Karpas-422 (cell line): ENCODE measurements at regions not wholly inside any gene's neighbourhood (a gene's known extent, or its start where the extent isn't known, plus 50 kb on each side); places are given as distances from the start of the nearest gene placed in this dataset.

Source experiments
- DNase-seq: peaks from one replicate; pipeline ENCODE4 v3.0.0-alpha.2; 2015
- H2AFZ ChIP-seq: fragments of 200-600 bp; sonication (generic); 2 replicates; pipeline ENCODE4 v1.6.1; 2014; ENCODE audit warnings: antibody characterized with exemption, low read length, mixed read lengths
- H3K27ac ChIP-seq: fragments of 200-600 bp; sonication (generic); 2 replicates; pipeline ENCODE4 v1.5.1; 2014; ENCODE audit warnings: mild to moderate bottlenecking, low read length, moderate library complexity
- H3K27me3 ChIP-seq: fragments of 200-600 bp; sonication (generic); 2 replicates; pipeline ENCODE4 v1.6.1; 2014; ENCODE audit warnings: low read length, mixed read lengths
- H3K36me3 ChIP-seq: fragments of 200-600 bp; sonication (generic); 2 replicates; pipeline ENCODE4 v1.6.1; 2014; ENCODE audit warnings: low read length, mixed read lengths; ENCODE audit not compliant: insufficient read depth
- H3K4me1 ChIP-seq: fragments of 200-600 bp; sonication (generic); 2 replicates; pipeline ENCODE4 v1.6.1; 2014; ENCODE audit warnings: mild to moderate bottlenecking, low read length, mixed read lengths
- H3K4me2 ChIP-seq: fragments of 200-600 bp; sonication (generic); 2 replicates; pipeline ENCODE4 v1.6.1; 2014; ENCODE audit warnings: low read length, low read depth, mild to moderate bottlenecking; ENCODE audit not compliant: poor library complexity, severe bottlenecking
- H3K4me3 ChIP-seq: fragments of 200-600 bp; sonication (generic); 2 replicates; pipeline ENCODE4 v1.5.1; 2014; ENCODE audit warnings: mild to moderate bottlenecking, antibody characterized with exemption, low read length, mixed read lengths
- H3K79me2 ChIP-seq: fragments of 200-600 bp; sonication (generic); 2 replicates; pipeline ENCODE4 v1.6.1; 2014; ENCODE audit warnings: mild to moderate bottlenecking, low read length, mixed read lengths
- H3K9ac ChIP-seq: fragments of 200-600 bp; sonication (generic); 2 replicates; pipeline ENCODE4 v1.6.0; 2014; ENCODE audit warnings: low read length
- H3K9me2 ChIP-seq: fragments of 200-600 bp; sonication (generic), shearing (Covaris generic); replicated peaks from 2 replicates; pipeline ENCODE4 v1.6.0; 2014; ENCODE audit warnings: mild to moderate bottlenecking, low read length, moderate library complexity; ENCODE audit not compliant: insufficient read depth
- H3K9me3 ChIP-seq: fragments of 300-700, 200-600 bp; sonication (generic); 2 replicates; pipeline ENCODE4 v1.6.1; 2014; ENCODE audit warnings: low read length, mixed read lengths
- H4K20me1 ChIP-seq: fragments of 200-600 bp; sonication (generic); 2 replicates; pipeline ENCODE4 v1.6.1; 2014; ENCODE audit warnings: mild to moderate bottlenecking, antibody characterized with exemption, low read length, low read depth; ENCODE audit not compliant: insufficient read depth

- Histone ChIP-seq H3K9ac (no peak overlapping the region), H2AFZ (no peak overlapping the region), H3K27ac (no peak overlapping the region), H3K79me2 (no peaks in the 10 kb centered on the region), H3K27me3 (no peaks in the 10 kb centered on the region), H3K4me1 (no peaks in the 10 kb centered on the region), H3K36me3 (no peaks in the 10 kb centered on the region), H3K4me3 (no peak overlapping the region), H4K20me1 (no peaks in the 10 kb centered on the region), H3K9me2 (no peaks in the 10 kb centered on the region), H3K9me3 (peaks cover 19% of the 10 kb centered on the region), H3K4me2 (no peak overlapping the region)
- DNase-seq, result no peak
Observed at GRCh38 chr7:126177782-126178181, 1075.0 kb downstream of the GRM8 start.

GRCh38 chr7:126166645-126167044, 1086.1 kb downstream of the GRM8 start:
- Histone ChIP-seq H3K9me3 (peaks cover 15% of the 10 kb centered on the region), H3K9me2 (0 out of 2 replicates have a peak, but pooled peaks cover 4% of the 10 kb centered on the region), H3K36me3 (no peaks in the 10 kb centered on the region), H3K27ac (no peak overlapping the region), H2AFZ (no peak overlapping the region), H3K4me2 (no peak overlapping the region), H3K79me2 (no peaks in the 10 kb centered on the region), H3K4me1 (no peaks in the 10 kb centered on the region), H3K4me3 (no peak overlapping the region), H3K27me3 (no peaks in the 10 kb centered on the region), H4K20me1 (no peaks in the 10 kb centered on the region), H3K9ac (no peak overlapping the region)
- no peak for DNase-seq

- H3K9me3 ChIP-seq, result peaks cover 12% of the 10 kb centered on the region
- H3K9ac ChIP-seq, result no peak overlapping the region
- H3K79me2 ChIP-seq, result no peaks in the 10 kb centered on the region
Observed at GRCh38 chr7:126163647-126164046, 1089.1 kb downstream of the GRM8 start.

GRCh38 chr7:126157391-126157790, 1095.3 kb downstream of the GRM8 start:
- Histone ChIP-seq H4K20me1 (no peaks in the 10 kb centered on the region), H3K4me2 (no peak overlapping the region), H3K9me3 (peaks cover 7% of the 10 kb centered on the region), H2AFZ (no peak overlapping the region), H3K9me2 (no peaks in the 10 kb centered on the region), H3K36me3 (no peaks in the 10 kb centered on the region), H3K27ac (no peak overlapping the region), H3K27me3 (no peaks in the 10 kb centered on the region), H3K4me3 (no peak overlapping the region), H3K4me1 (no peaks in the 10 kb centered on the region), H3K79me2 (no peaks in the 10 kb centered on the region), H3K9ac (no peak overlapping the region)
- no peak for DNase-seq

More at GRCh38 chr7:126163647-126164046, 1089.1 kb downstream of the GRM8 start:
- DNase-seq, result no peak
- Histone ChIP-seq H3K36me3 (no peaks in the 10 kb centered on the region), H3K27me3 (no peaks in the 10 kb centered on the region), H2AFZ (no peak overlapping the region), H4K20me1 (no peaks in the 10 kb centered on the region), H3K4me3 (no peak overlapping the region), H3K9me2 (0 out of 2 replicates have a peak, but pooled peaks cover 4% of the 10 kb centered on the region), H3K27ac (no peak overlapping the region), H3K4me1 (no peaks in the 10 kb centered on the region), H3K4me2 (no peak overlapping the region)

GRCh38 chr7:126150278-126150958, 1102.3 kb downstream of the GRM8 start:
- Histone ChIP-seq H3K9ac (no peak overlapping the region), H3K4me3 (no peak overlapping the region), H2AFZ (no peak overlapping the region), H3K79me2 (no peaks in the 10 kb centered on the region), H3K4me2 (no peak overlapping the region), H3K36me3 (no peaks in the 10 kb centered on the region), H3K27ac (no peak overlapping the region), H3K27me3 (no peaks in the 10 kb centered on the region), H4K20me1 (no peaks in the 10 kb centered on the region), H3K9me2 (no peaks in the 10 kb centered on the region), H3K9me3 (peaks cover 16% of the 10 kb centered on the region; the same call in 1 of the 2 replicates), H3K4me1 (no peaks in the 10 kb centered on the region)
- no peak for DNase-seq

- DNase-seq, result no peak
- Histone ChIP-seq H3K9me3 (peaks cover 21% of the 10 kb centered on the region; the same call in 1 of the 2 replicates), H3K9me2 (no peaks in the 10 kb centered on the region; the same call in 1 of the 2 replicates), H2AFZ (no peak overlapping the region), H3K27me3 (no peaks in the 10 kb centered on the region), H3K79me2 (no peaks in the 10 kb centered on the region), H4K20me1 (no peaks in the 10 kb centered on the region), H3K9ac (no peak overlapping the region), H3K36me3 (no peaks in the 10 kb centered on the region), H3K4me2 (no peak overlapping the region), H3K4me3 (no peak overlapping the region), H3K27ac (no peak overlapping the region), H3K4me1 (no peaks in the 10 kb centered on the region)
Observed at GRCh38 chr7:126140858-126141466, 1111.8 kb downstream of the GRM8 start.

GRCh38 chr7:126119981-126120380, 1132.8 kb downstream of the GRM8 start:
- H3K9me3 ChIP-seq, result peaks cover 22% of the 10 kb centered on the region; the same call in 1 of the 2 replicates
- no peak overlapping the region for H2AFZ ChIP-seq
- H3K9ac ChIP-seq, result no peak overlapping the region
- H3K79me2 ChIP-seq, result no peaks in the 10 kb centered on the region
- no peak overlapping the region for H3K27ac ChIP-seq
- no peaks in the 10 kb centered on the region for H3K9me2 ChIP-seq
- no peaks in the 10 kb centered on the region for H4K20me1 ChIP-seq
- H3K4me2 ChIP-seq, result no peak overlapping the region
- no peak for DNase-seq
- H3K36me3 ChIP-seq, result no peaks in the 10 kb centered on the region
- no peaks in the 10 kb centered on the region for H3K27me3 ChIP-seq
- H3K4me1 ChIP-seq, result no peaks in the 10 kb centered on the region
- no peak overlapping the region for H3K4me3 ChIP-seq

- Histone ChIP-seq H3K27me3 (no peaks in the 10 kb centered on the region), H3K9ac (no peak overlapping the region), H3K4me3 (no peak overlapping the region), H3K9me2 (no peaks in the 10 kb centered on the region), H3K27ac (no peak overlapping the region), H2AFZ (no peak overlapping the region), H4K20me1 (no peaks in the 10 kb centered on the region), H3K4me2 (no peak overlapping the region), H3K79me2 (no peaks in the 10 kb centered on the region), H3K9me3 (peaks cover 32% of the 10 kb centered on the region), H3K36me3 (no peaks in the 10 kb centered on the region), H3K4me1 (no peaks in the 10 kb centered on the region)
- no peak for DNase-seq
Observed at GRCh38 chr7:126103582-126103981, 1149.2 kb downstream of the GRM8 start.
